ENCODE measurements at regions not wholly inside any gene's neighbourhood (a gene's known extent, or its start where the extent isn't known, plus 50 kb on each side); places are given as distances from the start of the nearest gene placed in this dataset.

GRCh38 chr5:99694884-99695283 lies 766.1 kb upstream of the CHD1 start:
- no peak overlapping the region for H3K4me3 ChIP-seq (ENCODE audit: low read depth, low read length)
- DNase-seq (ENCODE audit: low read depth), result no peak
- TF ChIP-seq CTCF (conservative IDR thresholded peaks at IDR 0.05; ENCODE audit: low read depth, low read length), result no peak

- DNase-seq (ENCODE audit: low read depth), result no peak
- H3K4me3 ChIP-seq (ENCODE audit: low read depth, low read length), result no peak overlapping the region
- no peak for TF ChIP-seq CTCF (conservative IDR thresholded peaks at IDR 0.05; ENCODE audit: low read depth, low read length)
Measured at GRCh38 chr5:99686538-99686937, 757.7 kb upstream of the CHD1 start.

GRCh38 chr5:99675974-99676373 lies 747.2 kb upstream of the CHD1 start:
- no peak overlapping the region for H3K4me3 ChIP-seq (ENCODE audit: low read depth, low read length)
- DNase-seq (ENCODE audit: low read depth), result no peak
- TF ChIP-seq CTCF (conservative IDR thresholded peaks at IDR 0.05; ENCODE audit: low read depth, low read length), result no peak

GRCh38 chr5:99674101-99674500 lies 745.3 kb upstream of the CHD1 start:
- DNase-seq (ENCODE audit: low read depth), result peak; percentile 2
- no peak for TF ChIP-seq CTCF (conservative IDR thresholded peaks at IDR 0.05; ENCODE audit: low read depth, low read length)
- H3K4me3 ChIP-seq (ENCODE audit: low read depth, low read length), result no peak overlapping the region

- no peak for DNase-seq (ENCODE audit: low read depth)
- no peak for TF ChIP-seq CTCF (conservative IDR thresholded peaks at IDR 0.05; ENCODE audit: low read depth, low read length)
- no peak overlapping the region for H3K4me3 ChIP-seq (ENCODE audit: low read depth, low read length)
Measured at GRCh38 chr5:99664972-99665371, 736.2 kb upstream of the CHD1 start.

GRCh38 chr5:99651298-99651697 lies 722.5 kb upstream of the CHD1 start:
- H3K4me3 ChIP-seq (ENCODE audit: low read depth, low read length), result no peak overlapping the region
- DNase-seq (ENCODE audit: low read depth), result no peak
- no peak for TF ChIP-seq CTCF (conservative IDR thresholded peaks at IDR 0.05; ENCODE audit: low read depth, low read length)

- TF ChIP-seq CTCF (conservative IDR thresholded peaks at IDR 0.05; ENCODE audit: low read depth, low read length), result no peak
- DNase-seq (ENCODE audit: low read depth), result peak; percentile 4
- H3K4me3 ChIP-seq (ENCODE audit: low read depth, low read length), result no peak overlapping the region
Measured at GRCh38 chr5:99646011-99646647, 717.3 kb upstream of the CHD1 start.
